Testis (tissue), 2 donors: ENCODE measurements at regions not wholly inside any gene's neighbourhood (a gene's known extent, or its start where the extent isn't known, plus 50 kb on each side); places are given as distances from the start of the nearest gene placed in this dataset.

ENCODE experiments used
- POLR2A ChIP-seq: fragments of 450-650 bp; IDR thresholded peaks from one replicate; pipeline ENCODE4 v1.6.1; 2017; ENCODE audit warnings: antibody characterized with exemption, mild to moderate bottlenecking, moderate library complexity
- TF ChIP-seq, protein P1 (sequence below), 3 experiments: fragments of 450-650 bp in 2 of 3; fragments of 200-600 bp in 1 of 3; sonication (generic) in 1 of 3; IDR thresholded peaks; one replicate each; pipeline ENCODE4 v1.5.1; 2016 to 2019; ENCODE audit warnings: antibody characterized with exemption in 3 of 3, mild to moderate bottlenecking in 2 of 3, moderate library complexity in 1 of 3

DNA sequence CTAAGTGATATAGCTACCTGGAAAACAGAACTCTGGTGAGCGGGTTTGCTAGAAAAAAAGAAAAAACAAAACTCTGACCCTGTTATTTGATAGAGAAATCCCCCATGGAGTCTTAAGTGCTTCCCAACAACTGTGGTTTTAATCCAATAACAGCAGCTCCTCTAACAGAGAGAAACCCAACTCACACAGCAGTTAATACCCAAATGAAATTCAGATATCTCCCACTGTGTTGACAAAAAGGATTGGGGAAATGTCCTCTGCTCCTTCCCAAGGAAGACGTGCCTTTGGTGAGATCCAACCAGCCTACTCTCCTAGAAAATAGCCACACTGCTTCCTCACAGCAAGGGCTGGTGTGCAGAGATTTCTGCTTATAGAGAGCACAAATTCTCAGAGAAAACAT is 200.4 kb upstream of the FBXL4 start:
- TF ChIP-seq, protein P1, sequence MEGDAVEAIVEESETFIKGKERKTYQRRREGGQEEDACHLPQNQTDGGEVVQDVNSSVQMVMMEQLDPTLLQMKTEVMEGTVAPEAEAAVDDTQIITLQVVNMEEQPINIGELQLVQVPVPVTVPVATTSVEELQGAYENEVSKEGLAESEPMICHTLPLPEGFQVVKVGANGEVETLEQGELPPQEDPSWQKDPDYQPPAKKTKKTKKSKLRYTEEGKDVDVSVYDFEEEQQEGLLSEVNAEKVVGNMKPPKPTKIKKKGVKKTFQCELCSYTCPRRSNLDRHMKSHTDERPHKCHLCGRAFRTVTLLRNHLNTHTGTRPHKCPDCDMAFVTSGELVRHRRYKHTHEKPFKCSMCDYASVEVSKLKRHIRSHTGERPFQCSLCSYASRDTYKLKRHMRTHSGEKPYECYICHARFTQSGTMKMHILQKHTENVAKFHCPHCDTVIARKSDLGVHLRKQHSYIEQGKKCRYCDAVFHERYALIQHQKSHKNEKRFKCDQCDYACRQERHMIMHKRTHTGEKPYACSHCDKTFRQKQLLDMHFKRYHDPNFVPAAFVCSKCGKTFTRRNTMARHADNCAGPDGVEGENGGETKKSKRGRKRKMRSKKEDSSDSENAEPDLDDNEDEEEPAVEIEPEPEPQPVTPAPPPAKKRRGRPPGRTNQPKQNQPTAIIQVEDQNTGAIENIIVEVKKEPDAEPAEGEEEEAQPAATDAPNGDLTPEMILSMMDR (IDR thresholded peaks at IDR 0.05) = no peak
- TF ChIP-seq POLR2A = no peak
